ENCODE measurements at regions not wholly inside any gene's neighbourhood (a gene's known extent, or its start where the extent isn't known, plus 50 kb on each side); places are given as distances from the start of the nearest gene placed in this dataset.

GRCh38 chr9:115261656-115262081, 143.7 kb upstream of the TNC start:
- H3K9ac ChIP-seq (ENCODE audit: extremely low read depth, low read length, poor library complexity, severe bottlenecking): no peak overlapping the region
- H3K9me3 ChIP-seq (ENCODE audit: control insufficient read depth, low read length): no peaks in the 10 kb centered on the region
- Mint-ChIP-seq H3K27ac (no peak overlapping the region), H3K4me1 (no peaks in the 10 kb centered on the region), H3K9me3 (no peaks in the 10 kb centered on the region), H3K36me3 (ENCODE audit: low read depth) (peaks cover 5% of the 10 kb centered on the region), H3K27me3 (ENCODE audit: insufficient read depth) (no peaks in the 10 kb centered on the region), H3K4me3 (no peak overlapping the region)
- DNase-seq: no peak
- TF ChIP-seq, protein P1, sequence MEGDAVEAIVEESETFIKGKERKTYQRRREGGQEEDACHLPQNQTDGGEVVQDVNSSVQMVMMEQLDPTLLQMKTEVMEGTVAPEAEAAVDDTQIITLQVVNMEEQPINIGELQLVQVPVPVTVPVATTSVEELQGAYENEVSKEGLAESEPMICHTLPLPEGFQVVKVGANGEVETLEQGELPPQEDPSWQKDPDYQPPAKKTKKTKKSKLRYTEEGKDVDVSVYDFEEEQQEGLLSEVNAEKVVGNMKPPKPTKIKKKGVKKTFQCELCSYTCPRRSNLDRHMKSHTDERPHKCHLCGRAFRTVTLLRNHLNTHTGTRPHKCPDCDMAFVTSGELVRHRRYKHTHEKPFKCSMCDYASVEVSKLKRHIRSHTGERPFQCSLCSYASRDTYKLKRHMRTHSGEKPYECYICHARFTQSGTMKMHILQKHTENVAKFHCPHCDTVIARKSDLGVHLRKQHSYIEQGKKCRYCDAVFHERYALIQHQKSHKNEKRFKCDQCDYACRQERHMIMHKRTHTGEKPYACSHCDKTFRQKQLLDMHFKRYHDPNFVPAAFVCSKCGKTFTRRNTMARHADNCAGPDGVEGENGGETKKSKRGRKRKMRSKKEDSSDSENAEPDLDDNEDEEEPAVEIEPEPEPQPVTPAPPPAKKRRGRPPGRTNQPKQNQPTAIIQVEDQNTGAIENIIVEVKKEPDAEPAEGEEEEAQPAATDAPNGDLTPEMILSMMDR (conservative IDR thresholded peaks at IDR 0.05): no peak
- no peaks in the 10 kb centered on the region for H3K4me1 ChIP-seq (ENCODE audit: control insufficient read depth, insufficient read depth, low read length)
- no peaks in the 10 kb centered on the region for H3K36me3 ChIP-seq (ENCODE audit: control insufficient read depth, insufficient read depth, low read length)
- no peak overlapping the region for H3K27ac ChIP-seq (ENCODE audit: low read depth, low read length)
- H3K27me3 ChIP-seq (ENCODE audit: control insufficient read depth, insufficient read depth, low read length, poor library complexity, severe bottlenecking): no peaks in the 10 kb centered on the region
- no peak overlapping the region for H3K4me3 ChIP-seq (ENCODE audit: low read length)

GRCh38 chr9:115262477-115262876, 144.5 kb upstream of the TNC start:
- H3K9ac ChIP-seq (ENCODE audit: extremely low read depth, low read length, poor library complexity, severe bottlenecking): no peak overlapping the region
- Mint-ChIP-seq H3K36me3 (ENCODE audit: low read depth) (peaks cover 3% of the 10 kb centered on the region), H3K9me3 (no peaks in the 10 kb centered on the region), H3K27ac (no peak overlapping the region), H3K4me3 (no peak overlapping the region), H3K4me1 (no peaks in the 10 kb centered on the region), H3K27me3 (ENCODE audit: insufficient read depth) (no peaks in the 10 kb centered on the region)
- TF ChIP-seq, protein P1 (conservative IDR thresholded peaks at IDR 0.05): no peak
- H3K36me3 ChIP-seq (ENCODE audit: control insufficient read depth, insufficient read depth, low read length): no peaks in the 10 kb centered on the region
- no peaks in the 10 kb centered on the region for H3K9me3 ChIP-seq (ENCODE audit: control insufficient read depth, low read length)
- no peaks in the 10 kb centered on the region for H3K27me3 ChIP-seq (ENCODE audit: control insufficient read depth, insufficient read depth, low read length, poor library complexity, severe bottlenecking)
- H3K27ac ChIP-seq (ENCODE audit: low read depth, low read length): no peak overlapping the region
- no peak for DNase-seq
- no peak overlapping the region for H3K4me3 ChIP-seq (ENCODE audit: low read length)
- no peaks in the 10 kb centered on the region for H3K4me1 ChIP-seq (ENCODE audit: control insufficient read depth, insufficient read depth, low read length)

GRCh38 chr9:115262952-115263351, 145.0 kb upstream of the TNC start:
- H3K27me3 Mint-ChIP-seq (ENCODE audit: insufficient read depth): no peaks in the 10 kb centered on the region
- Histone ChIP-seq H3K27me3 (ENCODE audit: control insufficient read depth, insufficient read depth, low read length, poor library complexity, severe bottlenecking) (no peaks in the 10 kb centered on the region), H3K4me1 (ENCODE audit: control insufficient read depth, insufficient read depth, low read length) (no peaks in the 10 kb centered on the region), H3K36me3 (ENCODE audit: control insufficient read depth, insufficient read depth, low read length) (no peaks in the 10 kb centered on the region), H3K27ac (ENCODE audit: low read depth, low read length) (no peak overlapping the region), H3K9ac (ENCODE audit: extremely low read depth, low read length, poor library complexity, severe bottlenecking) (no peak overlapping the region), H3K4me3 (ENCODE audit: low read length) (no peak overlapping the region), H3K9me3 (ENCODE audit: control insufficient read depth, low read length) (no peaks in the 10 kb centered on the region)
- no peak for DNase-seq
- no peaks in the 10 kb centered on the region for H3K9me3 Mint-ChIP-seq
- no peak overlapping the region for H3K27ac Mint-ChIP-seq
- no peaks in the 10 kb centered on the region for H3K4me1 Mint-ChIP-seq
- peaks cover 3% of the 10 kb centered on the region for H3K36me3 Mint-ChIP-seq (ENCODE audit: low read depth)
- TF ChIP-seq, protein P1 (conservative IDR thresholded peaks at IDR 0.05): no peak
- no peak overlapping the region for H3K4me3 Mint-ChIP-seq

All from endodermal cell (in vitro differentiated cells).